NCI-H748 (cell line): ENCODE measurements at regions not wholly inside any gene's neighbourhood (a gene's known extent, or its start where the extent isn't known, plus 50 kb on each side); places are given as distances from the start of the nearest gene placed in this dataset.
"Not testable (repeated sequence)": the region's sequence is repeated elsewhere in the genome, so short reads cannot be mapped to it uniquely, and the experiment has no call there.

Experiments
- DNase-seq: peaks from one replicate; lab custom pipeline; 2025; ENCODE audit not compliant: unreplicated experiment; lab: John Stamatoyannopoulos, UW

- DNase-seq: no peak
Observed at GRCh38 chr2:139609109-139609508, 828.9 kb upstream of the NXPH2 start.

- no peak for DNase-seq
Observed at GRCh38 chr2:139605668-139606067, 825.5 kb upstream of the NXPH2 start.

- no peak for DNase-seq
Observed at GRCh38 chr2:139600166-139600565, 820.0 kb upstream of the NXPH2 start.

GRCh38 chr2:139585101-139585500, 804.9 kb upstream of the NXPH2 start:
- DNase-seq: no peak

GRCh38 chr2:139574371-139574770, 794.2 kb upstream of the NXPH2 start:
- no peak for DNase-seq

GRCh38 chr2:139556789-139557188, 776.6 kb upstream of the NXPH2 start:
- DNase-seq: no peak

- peak; percentile 4 for DNase-seq
Observed at GRCh38 chr2:139550873-139551272, 770.7 kb upstream of the NXPH2 start.

- no peak for DNase-seq
Observed at GRCh38 chr2:139550341-139550740, 770.2 kb upstream of the NXPH2 start.

GRCh38 chr2:139544186-139544851, 764.1 kb upstream of the NXPH2 start:
- DNase-seq: peak; percentile 29

GRCh38 chr2:139538332-139539020, 758.3 kb upstream of the NXPH2 start:
- DNase-seq: not testable (repeated sequence)

GRCh38 chr2:139529080-139529479, 748.9 kb upstream of the NXPH2 start:
- peak; percentile 56 for DNase-seq

GRCh38 chr2:139526781-139527180, 746.6 kb upstream of the NXPH2 start:
- DNase-seq: no peak

GRCh38 chr2:139518321-139518720, 738.1 kb upstream of the NXPH2 start:
- no peak for DNase-seq

GRCh38 chr2:139514951-139515350, 734.8 kb upstream of the NXPH2 start:
- DNase-seq: peak; percentile 9

GRCh38 chr2:139495851-139496250, 715.7 kb upstream of the NXPH2 start:
- DNase-seq: peak; percentile 30

GRCh38 chr2:139492131-139492680, 712.0 kb upstream of the NXPH2 start:
- peak; percentile 59 for DNase-seq

GRCh38 chr2:139480161-139480650, 700.0 kb upstream of the NXPH2 start:
- no peak for DNase-seq

GRCh38 chr2:139478165-139478914, 698.1 kb upstream of the NXPH2 start:
- peak; percentile 92 for DNase-seq

GRCh38 chr2:139477618-139478017, 697.4 kb upstream of the NXPH2 start:
- DNase-seq: peak; percentile 47

- DNase-seq: no peak
Observed at GRCh38 chr2:139469985-139470384, 689.8 kb upstream of the NXPH2 start.

GRCh38 chr2:139465789-139466188, 685.6 kb upstream of the NXPH2 start:
- DNase-seq: no peak
